HFFc6 (cell line): ENCODE measurements at regions not wholly inside any gene's neighbourhood (a gene's known extent, or its start where the extent isn't known, plus 50 kb on each side); places are given as distances from the start of the nearest gene placed in this dataset.
A peak's percentile ranks its signal among the peaks of the same experiment; 100 is the strongest.

Source experiments
- DNase-seq: peaks from one replicate; pipeline ENCODE4 v3.0.0-alpha.2; 2018
- H3K27ac Mint-ChIP-seq: 2 replicates; pipeline ENCODE4 v1.8.0; 2020; ENCODE audit warnings: mild to moderate bottlenecking, mixed read lengths
- H3K27me3 Mint-ChIP-seq: 2 replicates; pipeline ENCODE4 v1.8.0; 2021; ENCODE audit warnings: mild to moderate bottlenecking, moderate library complexity, mixed read lengths; ENCODE audit not compliant: insufficient read depth
- H3K36me3 Mint-ChIP-seq: 2 replicates; pipeline ENCODE4 v1.8.0; 2021; ENCODE audit warnings: low read depth, mixed read lengths
- H3K4me1 Mint-ChIP-seq: 2 replicates; pipeline ENCODE4 v1.8.0; 2020; ENCODE audit warnings: low read depth, mixed read lengths
- H3K4me3 Mint-ChIP-seq: 2 replicates; pipeline ENCODE4 v1.8.0; 2020; ENCODE audit warnings: mild to moderate bottlenecking, moderate library complexity, mixed read lengths
- H3K9me3 Mint-ChIP-seq: 2 replicates; pipeline ENCODE4 v1.8.0; 2020; ENCODE audit warnings: mild to moderate bottlenecking, mixed read lengths
- TF ChIP-seq, protein P1 (sequence below): fragments of 200-600 bp; sonication (generic); IDR thresholded peaks from 2 replicates; pipeline ENCODE4 v1.5.0; 2021; ENCODE audit warnings: antibody characterized with exemption, mild to moderate bottlenecking

GRCh38 chr6:14317387-14317970, 199.9 kb downstream of the CD83 start:
- H3K4me1 Mint-ChIP-seq, result no peaks in the 10 kb centered on the region
- no peaks in the 10 kb centered on the region for H3K36me3 Mint-ChIP-seq
- no peaks in the 10 kb centered on the region for H3K9me3 Mint-ChIP-seq
- TF ChIP-seq, protein P1, sequence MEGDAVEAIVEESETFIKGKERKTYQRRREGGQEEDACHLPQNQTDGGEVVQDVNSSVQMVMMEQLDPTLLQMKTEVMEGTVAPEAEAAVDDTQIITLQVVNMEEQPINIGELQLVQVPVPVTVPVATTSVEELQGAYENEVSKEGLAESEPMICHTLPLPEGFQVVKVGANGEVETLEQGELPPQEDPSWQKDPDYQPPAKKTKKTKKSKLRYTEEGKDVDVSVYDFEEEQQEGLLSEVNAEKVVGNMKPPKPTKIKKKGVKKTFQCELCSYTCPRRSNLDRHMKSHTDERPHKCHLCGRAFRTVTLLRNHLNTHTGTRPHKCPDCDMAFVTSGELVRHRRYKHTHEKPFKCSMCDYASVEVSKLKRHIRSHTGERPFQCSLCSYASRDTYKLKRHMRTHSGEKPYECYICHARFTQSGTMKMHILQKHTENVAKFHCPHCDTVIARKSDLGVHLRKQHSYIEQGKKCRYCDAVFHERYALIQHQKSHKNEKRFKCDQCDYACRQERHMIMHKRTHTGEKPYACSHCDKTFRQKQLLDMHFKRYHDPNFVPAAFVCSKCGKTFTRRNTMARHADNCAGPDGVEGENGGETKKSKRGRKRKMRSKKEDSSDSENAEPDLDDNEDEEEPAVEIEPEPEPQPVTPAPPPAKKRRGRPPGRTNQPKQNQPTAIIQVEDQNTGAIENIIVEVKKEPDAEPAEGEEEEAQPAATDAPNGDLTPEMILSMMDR, result no peak
- H3K27me3 Mint-ChIP-seq, result peaks cover 5% of the 10 kb centered on the region
- no peak overlapping the region for H3K27ac Mint-ChIP-seq
- DNase-seq, result no peak
- H3K4me3 Mint-ChIP-seq, result no peak overlapping the region

GRCh38 chr6:14320332-14320731, 202.8 kb downstream of the CD83 start:
- H3K27me3 Mint-ChIP-seq, result peaks cover 8% of the 10 kb centered on the region
- no peak overlapping the region for H3K27ac Mint-ChIP-seq
- TF ChIP-seq, protein P1, result no peak
- H3K36me3 Mint-ChIP-seq, result no peaks in the 10 kb centered on the region
- no peaks in the 10 kb centered on the region for H3K4me1 Mint-ChIP-seq
- no peak for DNase-seq
- no peak overlapping the region for H3K4me3 Mint-ChIP-seq
- no peaks in the 10 kb centered on the region for H3K9me3 Mint-ChIP-seq

- TF ChIP-seq, protein P1, result peak; percentile 26; the same call in 1 of the 2 replicates
- H3K27me3 Mint-ChIP-seq, result peaks cover 14% of the 10 kb centered on the region
- H3K27ac Mint-ChIP-seq, result no peak overlapping the region
- no peak overlapping the region for H3K4me3 Mint-ChIP-seq
- no peak for DNase-seq
- no peaks in the 10 kb centered on the region for H3K9me3 Mint-ChIP-seq
- no peaks in the 10 kb centered on the region for H3K36me3 Mint-ChIP-seq
- H3K4me1 Mint-ChIP-seq, result no peaks in the 10 kb centered on the region
Measured at GRCh38 chr6:14321992-14322772, 204.6 kb downstream of the CD83 start.

GRCh38 chr6:14322841-14323240, 205.3 kb downstream of the CD83 start:
- no peak overlapping the region for H3K27ac Mint-ChIP-seq
- H3K36me3 Mint-ChIP-seq, result no peaks in the 10 kb centered on the region
- H3K4me3 Mint-ChIP-seq, result no peak overlapping the region

GRCh38 chr6:14326774-14327173, 209.2 kb downstream of the CD83 start:
- Mint-ChIP-seq H3K4me3 (no peak overlapping the region), H3K36me3 (no peaks in the 10 kb centered on the region), H3K4me1 (no peaks in the 10 kb centered on the region), H3K9me3 (no peaks in the 10 kb centered on the region), H3K27ac (no peak overlapping the region), H3K27me3 (peaks cover 20% of the 10 kb centered on the region)
- TF ChIP-seq, protein P1, result no peak
- no peak for DNase-seq

More at GRCh38 chr6:14322841-14323240, 205.3 kb downstream of the CD83 start:
- H3K9me3 Mint-ChIP-seq, result no peaks in the 10 kb centered on the region
- DNase-seq, result no peak
- TF ChIP-seq, protein P1, result no peak
- H3K27me3 Mint-ChIP-seq, result peaks cover 19% of the 10 kb centered on the region
- no peaks in the 10 kb centered on the region for H3K4me1 Mint-ChIP-seq
